ENCODE measurements at regions not wholly inside any gene's neighbourhood (a gene's known extent, or its start where the extent isn't known, plus 50 kb on each side); places are given as distances from the start of the nearest gene placed in this dataset.

DNA sequence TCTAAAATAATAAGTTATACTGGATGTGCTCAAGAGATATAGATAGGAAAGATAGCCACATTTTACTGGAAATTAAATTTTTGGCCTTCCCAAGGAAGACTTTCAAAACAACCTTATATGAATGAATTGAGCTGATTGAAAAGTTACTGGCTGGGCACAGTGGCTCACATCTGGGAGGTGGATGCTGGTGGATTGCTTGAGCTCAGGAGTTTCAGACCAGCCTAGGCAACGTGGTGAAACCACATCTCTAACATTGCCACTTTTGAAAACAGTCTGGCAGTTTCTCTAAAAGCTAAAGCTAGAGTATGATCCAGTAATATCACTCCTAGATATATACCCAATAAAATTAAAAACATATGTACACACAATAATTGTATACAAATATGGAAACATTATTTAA, 231.4 kb upstream of the POU1F1 start:
- DNase-seq (ENCODE audit: low spot score) (no peak), ATAC-seq (no peak)
- Mint-ChIP-seq H3K4me3 (no peak overlapping the region), H3K9me3 (peaks cover 3% of the 10 kb centered on the region; the same call in 1 of the 2 replicates), H3K36me3 (no peaks in the 10 kb centered on the region), H3K27me3 (ENCODE audit: low read depth) (no peaks in the 10 kb centered on the region), H3K27ac (no peak overlapping the region), H3K4me1 (peaks cover 8% of the 10 kb centered on the region)
- TF ChIP-seq, protein P1, sequence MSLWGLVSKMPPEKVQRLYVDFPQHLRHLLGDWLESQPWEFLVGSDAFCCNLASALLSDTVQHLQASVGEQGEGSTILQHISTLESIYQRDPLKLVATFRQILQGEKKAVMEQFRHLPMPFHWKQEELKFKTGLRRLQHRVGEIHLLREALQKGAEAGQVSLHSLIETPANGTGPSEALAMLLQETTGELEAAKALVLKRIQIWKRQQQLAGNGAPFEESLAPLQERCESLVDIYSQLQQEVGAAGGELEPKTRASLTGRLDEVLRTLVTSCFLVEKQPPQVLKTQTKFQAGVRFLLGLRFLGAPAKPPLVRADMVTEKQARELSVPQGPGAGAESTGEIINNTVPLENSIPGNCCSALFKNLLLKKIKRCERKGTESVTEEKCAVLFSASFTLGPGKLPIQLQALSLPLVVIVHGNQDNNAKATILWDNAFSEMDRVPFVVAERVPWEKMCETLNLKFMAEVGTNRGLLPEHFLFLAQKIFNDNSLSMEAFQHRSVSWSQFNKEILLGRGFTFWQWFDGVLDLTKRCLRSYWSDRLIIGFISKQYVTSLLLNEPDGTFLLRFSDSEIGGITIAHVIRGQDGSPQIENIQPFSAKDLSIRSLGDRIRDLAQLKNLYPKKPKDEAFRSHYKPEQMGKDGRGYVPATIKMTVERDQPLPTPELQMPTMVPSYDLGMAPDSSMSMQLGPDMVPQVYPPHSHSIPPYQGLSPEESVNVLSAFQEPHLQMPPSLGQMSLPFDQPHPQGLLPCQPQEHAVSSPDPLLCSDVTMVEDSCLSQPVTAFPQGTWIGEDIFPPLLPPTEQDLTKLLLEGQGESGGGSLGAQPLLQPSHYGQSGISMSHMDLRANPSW (CRISPR knock-in tag; conservative IDR thresholded peaks at IDR 0.05; ENCODE audit: low read depth) = no peak
- no peak for TF ChIP-seq MXD4 (CRISPR knock-in tag; IDR thresholded peaks at IDR 0.05; ENCODE audit: borderline replicate concordance)
- TF ChIP-seq, protein P2, sequence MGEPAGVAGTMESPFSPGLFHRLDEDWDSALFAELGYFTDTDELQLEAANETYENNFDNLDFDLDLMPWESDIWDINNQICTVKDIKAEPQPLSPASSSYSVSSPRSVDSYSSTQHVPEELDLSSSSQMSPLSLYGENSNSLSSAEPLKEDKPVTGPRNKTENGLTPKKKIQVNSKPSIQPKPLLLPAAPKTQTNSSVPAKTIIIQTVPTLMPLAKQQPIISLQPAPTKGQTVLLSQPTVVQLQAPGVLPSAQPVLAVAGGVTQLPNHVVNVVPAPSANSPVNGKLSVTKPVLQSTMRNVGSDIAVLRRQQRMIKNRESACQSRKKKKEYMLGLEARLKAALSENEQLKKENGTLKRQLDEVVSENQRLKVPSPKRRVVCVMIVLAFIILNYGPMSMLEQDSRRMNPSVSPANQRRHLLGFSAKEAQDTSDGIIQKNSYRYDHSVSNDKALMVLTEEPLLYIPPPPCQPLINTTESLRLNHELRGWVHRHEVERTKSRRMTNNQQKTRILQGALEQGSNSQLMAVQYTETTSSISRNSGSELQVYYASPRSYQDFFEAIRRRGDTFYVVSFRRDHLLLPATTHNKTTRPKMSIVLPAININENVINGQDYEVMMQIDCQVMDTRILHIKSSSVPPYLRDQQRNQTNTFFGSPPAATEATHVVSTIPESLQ (CRISPR knock-in tag; IDR thresholded peaks at IDR 0.05) = no peak
- TF ChIP-seq TEAD1 (CRISPR knock-in tag; IDR thresholded peaks at IDR 0.05) = no peak
- TF ChIP-seq NR2C2 (CRISPR knock-in tag; IDR thresholded peaks at IDR 0.05) = no peak
- TF ChIP-seq, protein P3, sequence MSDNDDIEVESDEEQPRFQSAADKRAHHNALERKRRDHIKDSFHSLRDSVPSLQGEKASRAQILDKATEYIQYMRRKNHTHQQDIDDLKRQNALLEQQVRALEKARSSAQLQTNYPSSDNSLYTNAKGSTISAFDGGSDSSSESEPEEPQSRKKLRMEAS (CRISPR knock-in tag; IDR thresholded peaks at IDR 0.05) = no peak
- TF ChIP-seq, protein P4, sequence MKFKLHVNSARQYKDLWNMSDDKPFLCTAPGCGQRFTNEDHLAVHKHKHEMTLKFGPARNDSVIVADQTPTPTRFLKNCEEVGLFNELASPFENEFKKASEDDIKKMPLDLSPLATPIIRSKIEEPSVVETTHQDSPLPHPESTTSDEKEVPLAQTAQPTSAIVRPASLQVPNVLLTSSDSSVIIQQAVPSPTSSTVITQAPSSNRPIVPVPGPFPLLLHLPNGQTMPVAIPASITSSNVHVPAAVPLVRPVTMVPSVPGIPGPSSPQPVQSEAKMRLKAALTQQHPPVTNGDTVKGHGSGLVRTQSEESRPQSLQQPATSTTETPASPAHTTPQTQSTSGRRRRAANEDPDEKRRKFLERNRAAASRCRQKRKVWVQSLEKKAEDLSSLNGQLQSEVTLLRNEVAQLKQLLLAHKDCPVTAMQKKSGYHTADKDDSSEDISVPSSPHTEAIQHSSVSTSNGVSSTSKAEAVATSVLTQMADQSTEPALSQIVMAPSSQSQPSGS (CRISPR knock-in tag; IDR thresholded peaks at IDR 0.05; ENCODE audit: borderline replicate concordance, low read depth) = no peak
- TF ChIP-seq, protein P5, sequence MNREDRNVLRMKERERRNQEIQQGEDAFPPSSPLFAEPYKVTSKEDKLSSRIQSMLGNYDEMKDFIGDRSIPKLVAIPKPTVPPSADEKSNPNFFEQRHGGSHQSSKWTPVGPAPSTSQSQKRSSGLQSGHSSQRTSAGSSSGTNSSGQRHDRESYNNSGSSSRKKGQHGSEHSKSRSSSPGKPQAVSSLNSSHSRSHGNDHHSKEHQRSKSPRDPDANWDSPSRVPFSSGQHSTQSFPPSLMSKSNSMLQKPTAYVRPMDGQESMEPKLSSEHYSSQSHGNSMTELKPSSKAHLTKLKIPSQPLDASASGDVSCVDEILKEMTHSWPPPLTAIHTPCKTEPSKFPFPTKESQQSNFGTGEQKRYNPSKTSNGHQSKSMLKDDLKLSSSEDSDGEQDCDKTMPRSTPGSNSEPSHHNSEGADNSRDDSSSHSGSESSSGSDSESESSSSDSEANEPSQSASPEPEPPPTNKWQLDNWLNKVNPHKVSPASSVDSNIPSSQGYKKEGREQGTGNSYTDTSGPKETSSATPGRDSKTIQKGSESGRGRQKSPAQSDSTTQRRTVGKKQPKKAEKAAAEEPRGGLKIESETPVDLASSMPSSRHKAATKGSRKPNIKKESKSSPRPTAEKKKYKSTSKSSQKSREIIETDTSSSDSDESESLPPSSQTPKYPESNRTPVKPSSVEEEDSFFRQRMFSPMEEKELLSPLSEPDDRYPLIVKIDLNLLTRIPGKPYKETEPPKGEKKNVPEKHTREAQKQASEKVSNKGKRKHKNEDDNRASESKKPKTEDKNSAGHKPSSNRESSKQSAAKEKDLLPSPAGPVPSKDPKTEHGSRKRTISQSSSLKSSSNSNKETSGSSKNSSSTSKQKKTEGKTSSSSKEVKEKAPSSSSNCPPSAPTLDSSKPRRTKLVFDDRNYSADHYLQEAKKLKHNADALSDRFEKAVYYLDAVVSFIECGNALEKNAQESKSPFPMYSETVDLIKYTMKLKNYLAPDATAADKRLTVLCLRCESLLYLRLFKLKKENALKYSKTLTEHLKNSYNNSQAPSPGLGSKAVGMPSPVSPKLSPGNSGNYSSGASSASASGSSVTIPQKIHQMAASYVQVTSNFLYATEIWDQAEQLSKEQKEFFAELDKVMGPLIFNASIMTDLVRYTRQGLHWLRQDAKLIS (CRISPR knock-in tag; IDR thresholded peaks at IDR 0.05; ENCODE audit: borderline replicate concordance) = no peak
- TF ChIP-seq, protein P6, sequence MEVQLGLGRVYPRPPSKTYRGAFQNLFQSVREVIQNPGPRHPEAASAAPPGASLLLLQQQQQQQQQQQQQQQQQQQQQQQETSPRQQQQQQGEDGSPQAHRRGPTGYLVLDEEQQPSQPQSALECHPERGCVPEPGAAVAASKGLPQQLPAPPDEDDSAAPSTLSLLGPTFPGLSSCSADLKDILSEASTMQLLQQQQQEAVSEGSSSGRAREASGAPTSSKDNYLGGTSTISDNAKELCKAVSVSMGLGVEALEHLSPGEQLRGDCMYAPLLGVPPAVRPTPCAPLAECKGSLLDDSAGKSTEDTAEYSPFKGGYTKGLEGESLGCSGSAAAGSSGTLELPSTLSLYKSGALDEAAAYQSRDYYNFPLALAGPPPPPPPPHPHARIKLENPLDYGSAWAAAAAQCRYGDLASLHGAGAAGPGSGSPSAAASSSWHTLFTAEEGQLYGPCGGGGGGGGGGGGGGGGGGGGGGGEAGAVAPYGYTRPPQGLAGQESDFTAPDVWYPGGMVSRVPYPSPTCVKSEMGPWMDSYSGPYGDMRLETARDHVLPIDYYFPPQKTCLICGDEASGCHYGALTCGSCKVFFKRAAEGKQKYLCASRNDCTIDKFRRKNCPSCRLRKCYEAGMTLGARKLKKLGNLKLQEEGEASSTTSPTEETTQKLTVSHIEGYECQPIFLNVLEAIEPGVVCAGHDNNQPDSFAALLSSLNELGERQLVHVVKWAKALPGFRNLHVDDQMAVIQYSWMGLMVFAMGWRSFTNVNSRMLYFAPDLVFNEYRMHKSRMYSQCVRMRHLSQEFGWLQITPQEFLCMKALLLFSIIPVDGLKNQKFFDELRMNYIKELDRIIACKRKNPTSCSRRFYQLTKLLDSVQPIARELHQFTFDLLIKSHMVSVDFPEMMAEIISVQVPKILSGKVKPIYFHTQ (CRISPR knock-in tag; IDR thresholded peaks at IDR 0.05) = no peak
- TF ChIP-seq TP53 (CRISPR knock-in tag; IDR thresholded peaks at IDR 0.05) = no peak
- TF ChIP-seq SMAD3 (CRISPR knock-in tag; IDR thresholded peaks at IDR 0.05; ENCODE audit: borderline replicate concordance) = no peak
- TF ChIP-seq, protein P7, sequence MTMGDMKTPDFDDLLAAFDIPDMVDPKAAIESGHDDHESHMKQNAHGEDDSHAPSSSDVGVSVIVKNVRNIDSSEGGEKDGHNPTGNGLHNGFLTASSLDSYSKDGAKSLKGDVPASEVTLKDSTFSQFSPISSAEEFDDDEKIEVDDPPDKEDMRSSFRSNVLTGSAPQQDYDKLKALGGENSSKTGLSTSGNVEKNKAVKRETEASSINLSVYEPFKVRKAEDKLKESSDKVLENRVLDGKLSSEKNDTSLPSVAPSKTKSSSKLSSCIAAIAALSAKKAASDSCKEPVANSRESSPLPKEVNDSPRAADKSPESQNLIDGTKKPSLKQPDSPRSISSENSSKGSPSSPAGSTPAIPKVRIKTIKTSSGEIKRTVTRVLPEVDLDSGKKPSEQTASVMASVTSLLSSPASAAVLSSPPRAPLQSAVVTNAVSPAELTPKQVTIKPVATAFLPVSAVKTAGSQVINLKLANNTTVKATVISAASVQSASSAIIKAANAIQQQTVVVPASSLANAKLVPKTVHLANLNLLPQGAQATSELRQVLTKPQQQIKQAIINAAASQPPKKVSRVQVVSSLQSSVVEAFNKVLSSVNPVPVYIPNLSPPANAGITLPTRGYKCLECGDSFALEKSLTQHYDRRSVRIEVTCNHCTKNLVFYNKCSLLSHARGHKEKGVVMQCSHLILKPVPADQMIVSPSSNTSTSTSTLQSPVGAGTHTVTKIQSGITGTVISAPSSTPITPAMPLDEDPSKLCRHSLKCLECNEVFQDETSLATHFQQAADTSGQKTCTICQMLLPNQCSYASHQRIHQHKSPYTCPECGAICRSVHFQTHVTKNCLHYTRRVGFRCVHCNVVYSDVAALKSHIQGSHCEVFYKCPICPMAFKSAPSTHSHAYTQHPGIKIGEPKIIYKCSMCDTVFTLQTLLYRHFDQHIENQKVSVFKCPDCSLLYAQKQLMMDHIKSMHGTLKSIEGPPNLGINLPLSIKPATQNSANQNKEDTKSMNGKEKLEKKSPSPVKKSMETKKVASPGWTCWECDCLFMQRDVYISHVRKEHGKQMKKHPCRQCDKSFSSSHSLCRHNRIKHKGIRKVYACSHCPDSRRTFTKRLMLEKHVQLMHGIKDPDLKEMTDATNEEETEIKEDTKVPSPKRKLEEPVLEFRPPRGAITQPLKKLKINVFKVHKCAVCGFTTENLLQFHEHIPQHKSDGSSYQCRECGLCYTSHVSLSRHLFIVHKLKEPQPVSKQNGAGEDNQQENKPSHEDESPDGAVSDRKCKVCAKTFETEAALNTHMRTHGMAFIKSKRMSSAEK (CRISPR knock-in tag; IDR thresholded peaks at IDR 0.05; ENCODE audit: borderline replicate concordance) = no peak
- TF ChIP-seq TCF7 (CRISPR knock-in tag; IDR thresholded peaks at IDR 0.05; ENCODE audit: low read depth) = no peak
- TF ChIP-seq, protein P8, sequence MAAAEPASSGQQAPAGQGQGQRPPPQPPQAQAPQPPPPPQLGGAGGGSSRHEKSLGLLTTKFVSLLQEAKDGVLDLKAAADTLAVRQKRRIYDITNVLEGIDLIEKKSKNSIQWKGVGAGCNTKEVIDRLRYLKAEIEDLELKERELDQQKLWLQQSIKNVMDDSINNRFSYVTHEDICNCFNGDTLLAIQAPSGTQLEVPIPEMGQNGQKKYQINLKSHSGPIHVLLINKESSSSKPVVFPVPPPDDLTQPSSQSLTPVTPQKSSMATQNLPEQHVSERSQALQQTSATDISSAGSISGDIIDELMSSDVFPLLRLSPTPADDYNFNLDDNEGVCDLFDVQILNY (CRISPR knock-in tag; IDR thresholded peaks at IDR 0.05) = no peak
- POLR2A ChIA-PET = no interaction called here
- CTCF ChIA-PET = interaction anchor here (1.1 kb wide), 1 partner anchor 157 kb away, joined by 4 read pairs; no protein-coding TSS in a partner anchor
